ENCODE measurements at regions not wholly inside any gene's neighbourhood (a gene's known extent, or its start where the extent isn't known, plus 50 kb on each side); places are given as distances from the start of the nearest gene placed in this dataset.

DNA sequence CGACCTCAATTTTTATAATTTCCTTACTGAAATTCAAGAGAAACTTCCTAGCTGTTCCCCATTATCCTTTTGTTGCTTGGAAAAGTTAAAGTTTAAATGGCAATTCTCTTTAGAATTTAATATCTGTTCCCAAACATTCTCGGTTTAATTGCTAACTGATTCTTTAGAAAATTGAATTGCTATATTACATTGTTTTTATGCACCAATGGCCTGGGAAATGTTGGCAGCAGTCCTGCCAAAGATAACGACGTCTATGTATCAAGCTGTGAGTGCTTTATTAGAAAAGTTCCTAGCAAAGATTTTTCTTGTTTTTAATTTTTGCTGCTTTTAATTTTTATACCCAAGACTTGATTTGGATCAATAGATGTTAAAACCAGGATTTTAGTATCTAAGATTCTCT is 167.8 kb upstream of the HDAC4 start:
- intact Hi-C loops (cut with DNase I) = no loop called here
- Histone ChIP-seq H3K27ac (no peak overlapping the region), H3K27me3 (no peaks in the 10 kb centered on the region), H3K4me3 (no peak overlapping the region), H3K36me3 (replicated peaks in 1 of 2; ENCODE audit: insufficient read depth in 1 of 2, low read depth in 2 of 2) (no peaks in the 10 kb centered on the region), H3K4me1 (no peaks in the 10 kb centered on the region), H3K9me3 (no peaks in the 10 kb centered on the region)
- no peak for TF ChIP-seq POLR2A (IDR thresholded peaks at IDR 0.05)
- no peak for DNase-seq
- no peak for ATAC-seq
- 14 to 20% methylated on average over 4 of the region's 4 CpGs for WGBS, 2 donors

DNA sequence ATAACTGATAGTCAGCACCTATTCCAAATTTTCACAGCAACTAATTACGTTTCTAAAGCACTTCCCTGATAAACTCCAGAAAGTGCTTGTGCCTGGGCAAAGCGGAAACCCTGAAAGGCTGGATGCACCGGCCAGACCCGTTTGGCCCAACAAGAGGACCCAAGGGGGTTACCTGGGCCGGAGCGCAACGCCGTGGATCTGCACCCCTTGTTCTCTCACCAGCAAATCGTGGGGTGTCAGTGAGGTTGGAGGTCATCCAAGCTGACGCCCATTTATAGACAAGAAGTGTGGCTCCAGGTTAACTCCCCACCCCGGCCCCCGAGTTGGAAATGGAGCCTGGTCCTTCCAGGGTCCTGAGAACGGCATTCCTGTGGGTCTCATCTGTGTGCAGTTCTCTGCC is 167.0 kb upstream of the HDAC4 start:
- Histone ChIP-seq H3K4me1 (no peaks in the 10 kb centered on the region), H3K27me3 (no peaks in the 10 kb centered on the region), H3K4me3 (no peak overlapping the region), H3K36me3 (replicated peaks in 1 of 2; ENCODE audit: insufficient read depth in 1 of 2, low read depth in 2 of 2) (no peaks in the 10 kb centered on the region), H3K9me3 (no peaks in the 10 kb centered on the region), H3K27ac (no peak overlapping the region)
- TF ChIP-seq, protein P1, sequence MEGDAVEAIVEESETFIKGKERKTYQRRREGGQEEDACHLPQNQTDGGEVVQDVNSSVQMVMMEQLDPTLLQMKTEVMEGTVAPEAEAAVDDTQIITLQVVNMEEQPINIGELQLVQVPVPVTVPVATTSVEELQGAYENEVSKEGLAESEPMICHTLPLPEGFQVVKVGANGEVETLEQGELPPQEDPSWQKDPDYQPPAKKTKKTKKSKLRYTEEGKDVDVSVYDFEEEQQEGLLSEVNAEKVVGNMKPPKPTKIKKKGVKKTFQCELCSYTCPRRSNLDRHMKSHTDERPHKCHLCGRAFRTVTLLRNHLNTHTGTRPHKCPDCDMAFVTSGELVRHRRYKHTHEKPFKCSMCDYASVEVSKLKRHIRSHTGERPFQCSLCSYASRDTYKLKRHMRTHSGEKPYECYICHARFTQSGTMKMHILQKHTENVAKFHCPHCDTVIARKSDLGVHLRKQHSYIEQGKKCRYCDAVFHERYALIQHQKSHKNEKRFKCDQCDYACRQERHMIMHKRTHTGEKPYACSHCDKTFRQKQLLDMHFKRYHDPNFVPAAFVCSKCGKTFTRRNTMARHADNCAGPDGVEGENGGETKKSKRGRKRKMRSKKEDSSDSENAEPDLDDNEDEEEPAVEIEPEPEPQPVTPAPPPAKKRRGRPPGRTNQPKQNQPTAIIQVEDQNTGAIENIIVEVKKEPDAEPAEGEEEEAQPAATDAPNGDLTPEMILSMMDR (IDR thresholded peaks at IDR 0.05) = no peak
- no peak for TF ChIP-seq POLR2A (IDR thresholded peaks at IDR 0.05)
- WGBS, 2 donors = 58 to 60% methylated on average over 12 to 13 of the region's 13 CpGs
- intact Hi-C loops (cut with DNase I) = no loop called here
- ATAC-seq = no peak
- DNase-seq = no peak

DNA sequence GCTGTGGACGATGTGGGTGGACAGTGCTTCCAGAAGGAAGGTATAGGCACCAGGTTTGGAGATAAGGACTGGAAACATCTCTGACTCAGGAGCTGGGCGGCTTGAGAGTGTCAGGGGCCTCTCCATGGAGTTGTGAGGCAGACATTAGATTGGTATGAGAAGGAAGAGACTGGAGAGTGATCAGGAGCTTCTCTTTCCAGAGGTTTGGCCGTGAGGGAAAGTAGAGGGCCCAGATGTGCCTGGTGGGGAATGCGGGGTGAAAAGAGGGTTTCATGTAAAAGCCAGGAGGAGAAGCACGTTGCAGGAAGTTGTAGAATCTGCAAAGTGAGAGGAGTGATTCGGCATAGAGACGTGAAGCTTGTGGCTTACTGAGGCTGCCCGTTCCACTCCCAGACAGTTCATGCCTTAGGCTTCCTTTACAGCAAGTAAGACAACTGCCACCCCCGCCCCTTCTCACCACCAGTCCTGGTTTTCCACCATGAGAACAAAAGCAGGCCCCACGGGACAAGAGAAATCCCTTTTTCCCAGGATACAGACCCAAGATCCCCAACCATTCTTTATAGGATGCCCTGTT is 166.3 kb upstream of the HDAC4 start:
- no peaks in the 10 kb centered on the region for H3K9me3 ChIP-seq
- no peaks in the 10 kb centered on the region for H3K4me1 ChIP-seq
- no peaks in the 10 kb centered on the region for H3K27me3 ChIP-seq
- peak in 1 of 4 donors; percentile 4 for DNase-seq
- intact Hi-C loops (cut with DNase I) = no loop called here
- TF ChIP-seq, protein P1 (IDR thresholded peaks at IDR 0.05) = no peak
- TF ChIP-seq POLR2A (IDR thresholded peaks at IDR 0.05) = no peak
- WGBS, 2 donors = 51 to 56% methylated on average over 10 of the region's 10 CpGs
- no peak overlapping the region for H3K4me3 ChIP-seq
- no peaks in the 10 kb centered on the region for H3K36me3 ChIP-seq (replicated peaks in 1 of 2; ENCODE audit: insufficient read depth in 1 of 2, low read depth in 2 of 2)
- no peak overlapping the region for H3K27ac ChIP-seq
- no peak for ATAC-seq

DNA sequence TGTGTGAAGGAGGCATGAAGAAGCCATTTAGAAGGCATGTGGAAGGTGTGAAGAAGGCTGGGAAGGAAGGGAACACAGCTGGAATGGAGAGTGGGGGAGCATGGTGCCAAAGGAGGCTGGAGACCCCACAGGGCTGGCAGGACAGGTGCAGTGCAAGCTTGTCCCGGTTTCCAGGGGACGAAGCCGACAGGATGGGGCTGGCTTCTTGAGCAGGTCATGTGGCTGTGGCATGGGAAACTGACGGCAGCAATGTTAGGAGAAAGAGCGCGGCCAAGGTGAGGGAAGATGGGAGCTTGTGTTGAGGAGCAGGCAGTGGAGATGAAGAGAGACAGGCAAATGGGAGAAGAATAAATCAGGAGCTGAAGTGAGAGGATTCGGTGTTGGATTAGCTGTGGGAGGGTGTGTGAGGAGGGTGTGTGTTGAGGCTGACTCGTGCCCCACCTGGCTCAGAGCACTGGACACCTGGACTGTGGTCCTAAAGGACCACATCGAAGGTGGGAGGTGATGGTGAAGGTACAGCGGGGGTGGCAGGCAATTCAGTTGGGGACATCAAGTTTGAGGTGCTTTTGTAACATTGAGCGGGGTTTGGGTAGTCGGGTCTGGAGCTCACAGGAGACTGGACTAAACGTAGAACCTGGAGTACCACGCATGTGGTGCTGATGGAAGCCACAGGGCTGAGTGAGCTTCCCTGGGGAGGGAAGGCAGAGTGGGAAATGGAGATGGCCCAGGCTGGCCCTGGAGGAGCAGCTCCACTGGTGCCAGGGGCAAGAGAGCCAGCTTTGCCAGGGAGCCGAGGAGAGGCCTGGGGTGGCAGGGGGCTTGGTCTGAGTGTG is 165.6 kb upstream of the HDAC4 start:
- H3K27me3 ChIP-seq = no peaks in the 10 kb centered on the region
- TF ChIP-seq, protein P1 (IDR thresholded peaks at IDR 0.05) = no peak
- no peak for TF ChIP-seq POLR2A (IDR thresholded peaks at IDR 0.05)
- intact Hi-C loops (cut with DNase I) = no loop called here
- no peaks in the 10 kb centered on the region for H3K9me3 ChIP-seq
- no peak overlapping the region for H3K4me3 ChIP-seq
- H3K27ac ChIP-seq = no peak overlapping the region
- no peaks in the 10 kb centered on the region for H3K4me1 ChIP-seq
- DNase-seq (no peak), ATAC-seq (no peak)
- H3K36me3 ChIP-seq (replicated peaks in 1 of 2; ENCODE audit: insufficient read depth in 1 of 2, low read depth in 2 of 2) = no peaks in the 10 kb centered on the region
- WGBS, 2 donors = 73 to 78% methylated on average over 15 of the region's 15 CpGs

DNA sequence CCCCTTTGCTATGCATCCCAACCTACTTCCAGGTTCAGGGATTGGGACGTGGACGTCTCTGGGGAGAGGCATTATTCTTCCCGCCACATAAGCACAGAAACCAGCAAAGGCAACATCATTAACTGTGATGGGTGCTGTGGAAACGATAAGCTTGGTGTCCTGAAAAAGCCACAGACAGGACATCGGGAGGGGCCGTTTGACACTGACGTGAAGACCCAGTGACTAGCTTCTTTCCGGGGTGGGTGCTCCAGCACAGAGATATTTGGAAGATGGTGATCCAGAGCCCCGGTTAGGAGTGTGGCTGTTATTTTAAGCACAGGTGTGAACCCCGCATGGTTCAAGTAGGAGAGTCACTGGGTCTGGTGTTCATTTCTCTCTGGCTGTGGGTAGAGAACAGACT is 163.8 kb upstream of the HDAC4 start:
- 80 to 81% methylated on average over 10 of the region's 10 CpGs for WGBS, 2 donors
- Histone ChIP-seq H3K9me3 (no peaks in the 10 kb centered on the region), H3K4me1 (no peaks in the 10 kb centered on the region), H3K4me3 (no peak overlapping the region), H3K27me3 (no peaks in the 10 kb centered on the region), H3K27ac (no peak overlapping the region), H3K36me3 (replicated peaks in 1 of 2; ENCODE audit: insufficient read depth in 1 of 2, low read depth in 2 of 2) (no peaks in the 10 kb centered on the region)
- ATAC-seq = no peak
- TF ChIP-seq, protein P1 (IDR thresholded peaks at IDR 0.05) = no peak
- TF ChIP-seq POLR2A (IDR thresholded peaks at IDR 0.05) = no peak
- intact Hi-C loops (cut with DNase I) = no loop called here
- no peak for DNase-seq
